A549 (cell line): ENCODE measurements at regions not wholly inside any gene's neighbourhood (a gene's known extent, or its start where the extent isn't known, plus 50 kb on each side); places are given as distances from the start of the nearest gene placed in this dataset.

ENCODE experiments used
- CBX2 ChIP-seq: fragments of 200-600 bp; sonication (generic); IDR thresholded peaks from 2 replicates; pipeline ENCODE4 v1.6.1; 2016; ENCODE audit warnings: low read depth, mild to moderate bottlenecking, borderline replicate concordance
- CHD4 ChIP-seq: fragments of 200-600 bp; sonication (generic); IDR thresholded peaks from 2 replicates; pipeline ENCODE4 v1.6.1; 2016; ENCODE audit warnings: antibody characterized with exemption, mild to moderate bottlenecking, borderline replicate concordance
- EP300 ChIP-seq, 2 experiments: fragments of >200 bp; sonication (Bioruptor Twin); formaldehyde crosslinking; IDR thresholded peaks; 2 replicates in 1 of 2; 3 replicates in 1 of 2; pipeline ENCODE4 v1.6.1; 2016 to 2017
- KDM1A ChIP-seq: fragments of 200-600 bp; sonication (generic); IDR thresholded peaks from 2 replicates; pipeline ENCODE4 v1.6.1; 2016; ENCODE audit warnings: low read depth, mild to moderate bottlenecking
- MYC ChIP-seq: IDR thresholded peaks from 2 replicates; pipeline ENCODE4 v1.6.1; 2012; ENCODE audit warnings: mild to moderate bottlenecking, inconsistent platforms, low read length, improper control_type of control experiment, borderline replicate concordance
- POLR2A ChIP-seq: IDR thresholded peaks from 2 replicates; pipeline ENCODE4 v1.6.1; 2012; ENCODE audit warnings: mild to moderate bottlenecking, low read length
- SREBF2 ChIP-seq: fragments of 450-650 bp; IDR thresholded peaks from 2 replicates; pipeline ENCODE4 v1.6.1; 2014; ENCODE audit warnings: mild to moderate bottlenecking, moderate library complexity
- TFCP2L1 ChIP-seq: fragments of 250-450 bp; sonication (Bioruptor Pico); IDR thresholded peaks from 2 replicates; pipeline ENCODE4 v1.5.0; 2021; ENCODE audit warnings: mild to moderate bottlenecking
- TP53 ChIP-seq: fragments of 250-450 bp; sonication (Bioruptor Pico); IDR thresholded peaks from 2 replicates; pipeline ENCODE4 v1.5.0; 2021; ENCODE audit warnings: mild to moderate bottlenecking, moderate library complexity
- TF ChIP-seq, protein P1 (sequence below): fragments of >200 bp; sonication (Bioruptor Twin); formaldehyde crosslinking; IDR thresholded peaks from 3 replicates; pipeline ENCODE4 v1.5.1; 2016
- TF ChIP-seq, protein P2 (sequence below): fragments of 200-600 bp; sonication (generic); IDR thresholded peaks from 2 replicates; pipeline ENCODE4 v1.6.1; 2016; ENCODE audit warnings: antibody characterized with exemption, mild to moderate bottlenecking, moderate library complexity

DNA sequence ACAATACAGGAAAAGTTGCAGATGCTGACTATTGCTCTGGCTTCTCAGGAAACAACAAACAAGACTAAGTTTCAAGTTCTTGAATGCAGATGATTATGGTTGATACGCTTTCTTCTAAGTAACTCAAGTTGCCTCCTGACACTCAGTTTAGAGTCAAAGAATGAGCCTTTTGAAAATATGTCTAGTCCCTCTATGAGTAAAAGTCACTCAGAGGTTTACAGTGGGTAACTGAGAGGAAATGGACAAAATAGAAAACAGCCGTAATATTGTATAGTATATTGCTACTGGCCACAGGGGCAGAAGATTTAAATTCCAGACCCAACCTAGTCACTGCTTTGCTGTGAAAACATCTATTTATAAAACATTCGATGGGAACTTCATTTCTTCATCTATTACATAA is 280.0 kb upstream of the ID4 start:
- TF ChIP-seq, protein P1, sequence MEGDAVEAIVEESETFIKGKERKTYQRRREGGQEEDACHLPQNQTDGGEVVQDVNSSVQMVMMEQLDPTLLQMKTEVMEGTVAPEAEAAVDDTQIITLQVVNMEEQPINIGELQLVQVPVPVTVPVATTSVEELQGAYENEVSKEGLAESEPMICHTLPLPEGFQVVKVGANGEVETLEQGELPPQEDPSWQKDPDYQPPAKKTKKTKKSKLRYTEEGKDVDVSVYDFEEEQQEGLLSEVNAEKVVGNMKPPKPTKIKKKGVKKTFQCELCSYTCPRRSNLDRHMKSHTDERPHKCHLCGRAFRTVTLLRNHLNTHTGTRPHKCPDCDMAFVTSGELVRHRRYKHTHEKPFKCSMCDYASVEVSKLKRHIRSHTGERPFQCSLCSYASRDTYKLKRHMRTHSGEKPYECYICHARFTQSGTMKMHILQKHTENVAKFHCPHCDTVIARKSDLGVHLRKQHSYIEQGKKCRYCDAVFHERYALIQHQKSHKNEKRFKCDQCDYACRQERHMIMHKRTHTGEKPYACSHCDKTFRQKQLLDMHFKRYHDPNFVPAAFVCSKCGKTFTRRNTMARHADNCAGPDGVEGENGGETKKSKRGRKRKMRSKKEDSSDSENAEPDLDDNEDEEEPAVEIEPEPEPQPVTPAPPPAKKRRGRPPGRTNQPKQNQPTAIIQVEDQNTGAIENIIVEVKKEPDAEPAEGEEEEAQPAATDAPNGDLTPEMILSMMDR, result no peak
- TF ChIP-seq MYC (no peak), POLR2A (no peak), CHD4 (no peak), EP300 (IDR thresholded peaks at IDR 0.05) (no peak), TP53 (CRISPR knock-in tag) (no peak), CBX2 (no peak), KDM1A (no peak), SREBF2 (no peak), TFCP2L1 (CRISPR knock-in tag) (no peak)
- TF ChIP-seq, protein P2, sequence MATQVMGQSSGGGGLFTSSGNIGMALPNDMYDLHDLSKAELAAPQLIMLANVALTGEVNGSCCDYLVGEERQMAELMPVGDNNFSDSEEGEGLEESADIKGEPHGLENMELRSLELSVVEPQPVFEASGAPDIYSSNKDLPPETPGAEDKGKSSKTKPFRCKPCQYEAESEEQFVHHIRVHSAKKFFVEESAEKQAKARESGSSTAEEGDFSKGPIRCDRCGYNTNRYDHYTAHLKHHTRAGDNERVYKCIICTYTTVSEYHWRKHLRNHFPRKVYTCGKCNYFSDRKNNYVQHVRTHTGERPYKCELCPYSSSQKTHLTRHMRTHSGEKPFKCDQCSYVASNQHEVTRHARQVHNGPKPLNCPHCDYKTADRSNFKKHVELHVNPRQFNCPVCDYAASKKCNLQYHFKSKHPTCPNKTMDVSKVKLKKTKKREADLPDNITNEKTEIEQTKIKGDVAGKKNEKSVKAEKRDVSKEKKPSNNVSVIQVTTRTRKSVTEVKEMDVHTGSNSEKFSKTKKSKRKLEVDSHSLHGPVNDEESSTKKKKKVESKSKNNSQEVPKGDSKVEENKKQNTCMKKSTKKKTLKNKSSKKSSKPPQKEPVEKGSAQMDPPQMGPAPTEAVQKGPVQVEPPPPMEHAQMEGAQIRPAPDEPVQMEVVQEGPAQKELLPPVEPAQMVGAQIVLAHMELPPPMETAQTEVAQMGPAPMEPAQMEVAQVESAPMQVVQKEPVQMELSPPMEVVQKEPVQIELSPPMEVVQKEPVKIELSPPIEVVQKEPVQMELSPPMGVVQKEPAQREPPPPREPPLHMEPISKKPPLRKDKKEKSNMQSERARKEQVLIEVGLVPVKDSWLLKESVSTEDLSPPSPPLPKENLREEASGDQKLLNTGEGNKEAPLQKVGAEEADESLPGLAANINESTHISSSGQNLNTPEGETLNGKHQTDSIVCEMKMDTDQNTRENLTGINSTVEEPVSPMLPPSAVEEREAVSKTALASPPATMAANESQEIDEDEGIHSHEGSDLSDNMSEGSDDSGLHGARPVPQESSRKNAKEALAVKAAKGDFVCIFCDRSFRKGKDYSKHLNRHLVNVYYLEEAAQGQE, result no peak
